ENCODE measurements at regions not wholly inside any gene's neighbourhood (a gene's known extent, or its start where the extent isn't known, plus 50 kb on each side); places are given as distances from the start of the nearest gene placed in this dataset.
"Not testable (repeated sequence)": the region's sequence is repeated elsewhere in the genome, so short reads cannot be mapped to it uniquely, and the experiment has no call there.

DNA sequence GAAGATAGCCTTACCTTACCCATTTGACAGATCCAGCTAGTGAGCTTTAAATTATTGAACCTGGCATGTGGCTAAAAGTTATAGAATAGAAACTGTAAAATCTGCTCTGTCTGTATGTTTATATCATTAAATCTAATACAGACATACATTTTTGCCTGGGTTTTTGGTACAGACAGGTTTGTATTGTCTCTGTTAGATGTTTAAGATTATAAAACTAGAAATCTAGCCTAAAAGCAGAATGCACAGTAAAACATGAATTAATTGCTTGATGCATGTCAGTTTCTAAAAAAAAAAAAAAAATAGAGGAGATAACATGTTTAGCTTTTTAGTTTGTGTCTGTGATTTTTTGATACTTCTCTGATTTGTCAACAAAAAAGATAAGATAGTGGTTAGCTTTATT lies 477.6 kb upstream of the LRRC7 start:
- no peak for DNase-seq

DNA sequence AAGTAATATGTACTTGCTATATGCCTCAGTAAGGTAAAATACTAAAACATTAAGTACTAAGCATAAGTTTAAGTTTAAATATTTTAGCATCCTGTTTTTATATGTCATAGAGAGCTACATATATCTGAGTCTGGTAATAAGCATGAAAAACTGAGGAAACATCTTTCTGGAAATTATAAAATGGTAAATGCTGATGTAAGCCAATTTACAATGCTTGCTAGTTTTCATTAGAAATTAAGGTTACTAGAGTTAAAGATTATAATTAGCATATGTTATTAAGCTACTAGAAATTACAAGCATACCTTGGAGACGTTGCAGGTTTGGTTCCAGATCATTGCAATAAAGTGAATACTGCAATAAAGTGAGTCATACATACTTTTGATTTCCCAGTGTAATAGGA lies 477.0 kb upstream of the LRRC7 start:
- no peak for DNase-seq

DNA sequence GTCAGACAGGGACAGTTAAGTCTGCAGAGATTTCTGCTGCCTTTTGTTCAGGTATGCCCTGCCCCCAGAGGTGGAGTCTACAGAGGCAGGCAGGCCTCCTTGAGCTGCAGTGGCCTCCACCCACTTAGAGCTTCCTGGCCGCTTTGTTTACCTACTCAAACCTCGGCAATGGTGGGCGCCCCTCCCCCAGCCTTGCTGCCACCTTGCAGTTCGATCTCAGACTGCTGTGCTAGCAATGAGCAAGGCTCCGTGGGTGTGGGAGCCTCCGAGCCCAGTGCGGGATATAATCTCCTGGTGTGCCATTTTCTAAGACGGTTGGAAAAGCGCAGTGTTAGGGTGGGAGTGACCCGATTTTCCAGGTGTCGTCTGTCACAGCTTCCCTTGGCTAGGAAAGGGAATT lies 465.7 kb upstream of the LRRC7 start:
- not testable (repeated sequence) for DNase-seq

DNA sequence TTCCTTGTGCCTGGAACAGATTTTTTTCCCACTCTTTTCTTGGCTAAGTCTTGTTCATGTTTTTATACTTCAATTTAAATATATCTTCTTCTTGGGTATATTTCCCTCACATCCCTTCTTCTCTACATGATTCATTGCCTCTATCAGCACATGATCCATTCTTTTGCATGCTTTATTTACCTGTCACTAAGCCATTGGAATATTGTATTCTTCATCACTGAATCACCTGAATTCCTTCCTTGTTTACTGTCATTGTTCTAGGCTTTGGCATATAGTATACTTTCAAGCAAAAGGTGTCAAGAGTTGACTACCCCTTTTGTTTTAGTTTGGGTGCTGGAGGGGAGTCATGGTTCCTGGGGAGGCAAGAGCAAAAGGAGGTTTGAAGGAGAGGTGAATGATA lies 464.5 kb upstream of the LRRC7 start:
- DNase-seq, result no peak

DNA sequence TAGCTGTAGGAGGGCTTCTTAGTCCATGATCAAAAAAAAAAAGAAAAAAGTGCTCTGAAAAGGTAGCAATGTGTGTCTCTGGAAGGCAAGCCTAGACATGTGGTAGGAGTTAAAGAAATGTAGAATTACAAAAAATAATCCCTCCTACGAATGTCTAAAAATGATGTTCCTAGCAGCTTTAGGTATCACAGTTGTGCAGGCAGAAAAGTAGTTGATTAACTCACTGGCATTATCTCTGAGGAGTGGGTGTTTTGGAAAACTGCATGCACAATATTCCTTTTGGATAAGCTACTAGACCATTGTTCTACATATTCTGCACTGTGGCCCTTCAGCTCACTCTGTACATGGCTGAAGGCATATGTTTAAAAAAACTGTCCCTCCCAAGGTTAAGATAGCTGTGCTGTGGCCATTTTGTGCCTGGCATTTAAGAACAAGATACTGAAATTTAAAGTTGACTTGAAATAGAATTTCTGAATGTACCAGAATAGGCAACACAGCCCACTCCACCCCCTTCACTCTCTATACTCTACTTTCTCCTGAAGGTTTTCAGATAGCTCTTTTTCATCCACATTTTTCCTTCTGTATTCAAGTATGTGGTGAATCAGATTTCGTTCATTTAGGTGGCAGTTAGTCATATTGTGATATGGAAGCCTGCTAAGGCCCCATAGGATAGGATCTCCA lies 463.9 kb upstream of the LRRC7 start:
- no peak for DNase-seq

DNA sequence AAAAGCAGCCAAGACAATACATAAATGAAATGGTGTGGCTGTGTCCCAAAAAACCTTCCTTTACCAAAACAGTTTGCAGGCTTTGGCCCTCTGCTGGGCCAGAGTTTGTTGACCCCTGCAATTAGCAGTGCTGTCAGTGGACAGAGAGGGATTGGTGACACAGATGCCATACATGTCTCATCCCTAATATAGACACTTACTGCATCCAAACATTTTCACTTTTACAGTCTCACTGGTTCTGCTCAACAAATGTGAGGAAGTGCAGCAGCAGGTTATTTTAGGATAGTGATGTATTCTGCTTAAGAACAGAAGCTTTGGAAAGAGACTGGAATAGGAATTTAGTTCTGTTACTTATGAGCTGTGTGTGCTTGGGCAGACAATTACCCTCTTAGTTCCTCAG lies 462.8 kb upstream of the LRRC7 start:
- no peak for DNase-seq

DNA sequence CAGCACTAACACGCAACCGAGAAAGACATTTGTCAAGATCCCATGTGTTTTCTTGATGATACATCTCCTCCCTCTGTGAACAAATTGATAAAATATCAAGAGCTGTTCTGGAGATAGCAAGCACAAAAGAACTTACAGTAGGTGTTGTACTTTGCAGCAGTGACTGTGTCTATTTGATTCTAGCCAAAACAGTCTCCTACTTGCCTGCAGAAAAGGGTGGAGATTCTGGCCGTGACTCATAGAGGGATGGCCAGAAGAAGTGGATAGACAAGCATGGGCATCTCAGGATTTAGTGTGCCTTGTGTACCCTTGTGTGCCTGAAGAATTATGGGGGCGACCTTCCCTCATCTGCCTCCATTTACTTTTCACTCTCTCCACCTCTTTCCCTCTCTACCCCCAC lies 458.4 kb upstream of the LRRC7 start:
- DNase-seq, result no peak

DNA sequence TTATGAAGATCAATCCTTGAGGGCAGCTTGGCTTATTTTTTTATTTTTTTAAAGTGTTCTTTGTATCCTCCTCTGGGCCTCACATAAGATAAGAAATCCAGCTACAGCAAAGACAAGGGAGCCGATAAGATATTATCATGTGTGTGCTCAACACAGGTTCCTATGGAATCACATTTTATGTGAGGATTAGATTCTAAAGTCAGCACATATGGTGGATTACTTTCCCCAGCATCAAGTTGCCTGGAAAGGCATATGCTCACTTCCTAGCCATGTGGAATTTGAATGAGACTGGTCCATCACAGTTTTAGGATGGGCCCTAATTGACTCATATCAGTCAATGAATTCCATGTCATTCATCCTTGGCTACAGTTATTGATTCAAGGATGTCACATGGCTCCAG lies 456.9 kb upstream of the LRRC7 start:
- peak; percentile 59 for DNase-seq

DNA sequence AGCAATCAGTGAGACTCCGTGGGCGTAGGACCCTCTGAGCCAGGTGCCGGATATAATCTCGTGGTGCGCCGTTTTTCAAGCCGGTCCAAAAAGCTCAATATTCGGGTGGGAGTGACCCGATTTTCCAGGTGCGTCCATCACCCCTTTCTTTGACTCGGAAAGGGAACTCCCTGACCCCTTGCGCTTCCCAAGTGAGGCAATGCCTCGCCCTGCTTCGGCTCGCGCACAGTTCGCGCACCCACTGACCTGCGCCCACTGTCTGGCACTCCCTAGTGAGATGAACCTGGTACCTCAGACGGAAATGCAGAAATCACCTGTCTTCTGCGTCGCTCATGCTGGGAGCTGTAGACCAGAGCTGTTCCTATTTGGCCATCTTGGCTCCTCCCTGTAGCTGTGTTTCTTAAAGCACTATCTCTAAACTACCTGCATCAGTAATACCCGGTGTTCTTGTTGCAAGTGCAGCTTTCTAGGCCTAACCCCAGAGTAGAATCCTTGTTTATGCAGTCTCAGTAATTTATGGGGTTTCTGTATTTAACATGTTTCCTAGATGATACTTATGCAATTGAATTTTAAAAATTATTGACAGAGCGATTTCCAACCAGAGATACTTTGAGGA lies 447.5 kb upstream of the LRRC7 start:
- not testable (repeated sequence) for DNase-seq

DNA sequence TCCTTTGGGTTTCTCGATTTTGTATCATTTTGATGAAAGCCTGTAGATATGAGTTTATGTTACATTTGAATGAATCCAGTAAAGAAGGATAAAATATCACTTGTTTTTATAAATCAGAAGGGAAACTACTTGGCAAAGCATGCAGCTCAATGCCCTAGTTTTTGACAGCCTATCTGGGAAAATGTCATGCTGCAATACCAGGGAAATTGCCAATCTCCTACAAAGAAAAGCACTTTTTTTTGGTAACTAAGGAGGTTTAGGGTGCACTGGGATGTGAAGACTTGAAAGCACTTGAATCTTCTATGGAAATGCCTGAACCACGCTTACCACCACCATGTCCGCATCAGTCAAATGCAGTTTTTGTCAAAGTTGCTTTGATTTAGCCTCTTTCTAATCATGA lies 446.9 kb upstream of the LRRC7 start:
- DNase-seq, result no peak

DNA sequence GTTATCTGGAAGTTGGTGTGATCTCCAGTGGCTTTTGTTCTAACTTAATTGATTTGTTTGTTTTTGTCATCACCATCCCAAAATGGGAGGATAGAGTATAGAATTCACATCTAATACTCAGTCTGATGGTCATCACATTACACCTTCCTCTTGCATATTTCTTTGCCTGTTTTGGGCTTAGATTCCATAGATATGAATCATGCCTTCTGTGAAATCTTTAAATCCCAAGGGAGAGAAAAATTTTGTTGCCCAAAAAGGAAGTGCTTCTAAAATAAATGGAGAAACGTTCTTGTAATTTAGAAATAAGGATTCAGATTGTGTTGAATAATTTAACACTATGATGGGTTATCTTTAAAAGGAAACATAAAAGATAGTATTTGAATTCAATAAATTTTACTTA lies 446.0 kb upstream of the LRRC7 start:
- DNase-seq, result no peak

DNA sequence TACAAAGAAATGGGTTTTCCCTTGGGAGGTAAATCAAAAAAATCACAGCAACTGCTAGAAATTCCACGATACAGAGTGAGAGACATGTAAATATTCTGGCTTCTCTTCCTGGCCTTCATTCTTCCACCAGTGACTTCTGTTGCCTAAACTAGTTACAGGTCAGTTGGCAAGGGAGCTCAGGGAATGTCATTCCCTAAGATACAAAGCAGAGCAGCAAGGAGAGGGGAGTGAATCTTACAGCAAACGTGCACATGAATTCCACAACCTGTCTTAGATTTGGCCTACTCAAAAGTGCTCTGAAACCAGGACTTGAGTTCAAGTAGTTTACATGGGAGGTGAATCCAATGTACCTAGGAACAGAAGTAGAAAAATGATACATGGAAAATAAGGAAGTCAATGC lies 445.3 kb upstream of the LRRC7 start:
- no peak for DNase-seq

DNA sequence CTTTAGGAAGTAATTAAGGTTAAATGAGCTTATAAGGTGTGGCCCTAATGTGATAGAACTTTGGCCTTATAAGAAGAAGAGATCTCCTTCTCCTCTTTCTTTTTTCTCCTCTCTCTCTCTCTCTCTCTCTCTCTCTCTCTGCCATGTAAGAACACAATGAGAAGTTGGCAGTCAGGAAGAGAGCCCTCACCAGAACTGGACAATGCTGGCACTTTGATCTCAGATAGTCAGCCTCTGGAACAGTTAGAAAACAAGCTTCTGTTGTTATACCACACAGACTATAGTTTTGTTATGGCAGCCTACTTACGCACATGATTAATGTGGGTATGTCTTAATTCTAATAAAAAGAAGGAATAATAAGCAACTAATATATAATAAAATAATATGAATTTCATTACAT lies 444.2 kb upstream of the LRRC7 start:
- no peak for DNase-seq

DNA sequence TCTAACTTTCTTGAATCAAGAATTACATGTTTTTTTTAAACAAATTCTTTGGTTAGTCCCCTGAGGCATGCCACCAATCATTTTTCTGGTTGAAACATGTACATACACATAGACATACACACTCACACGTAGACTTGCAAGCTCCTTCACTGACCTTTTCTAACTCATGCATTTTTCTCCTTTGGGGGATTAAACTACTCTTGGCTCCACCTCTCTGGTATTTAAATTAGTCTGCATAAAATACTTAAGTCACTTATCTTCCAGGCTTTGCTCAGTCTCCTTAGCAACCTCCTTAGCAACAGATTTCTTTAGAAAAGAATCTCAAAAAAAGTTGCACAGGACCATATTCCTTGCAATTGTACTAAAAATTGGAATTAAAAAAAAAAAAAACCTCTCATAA lies 440.9 kb upstream of the LRRC7 start:
- DNase-seq, result no peak

DNA sequence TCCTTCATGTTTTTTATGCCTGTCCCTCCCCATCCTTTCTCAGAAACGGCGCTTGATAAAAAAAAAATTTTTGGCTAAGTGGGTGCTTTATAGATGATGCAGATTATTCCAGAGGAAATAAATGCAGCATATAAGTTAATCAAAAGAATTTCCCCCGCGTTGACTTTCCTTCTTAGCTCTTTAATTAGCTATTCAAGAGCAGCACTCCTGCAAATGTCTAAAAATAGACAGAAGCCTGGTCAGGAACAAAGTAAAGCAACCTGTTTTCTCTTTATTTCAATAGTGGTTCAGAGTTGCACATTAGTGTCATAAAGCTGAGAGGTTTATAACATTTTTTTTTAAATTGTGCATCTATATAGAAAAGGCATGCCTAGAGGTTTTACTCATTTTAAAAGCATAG lies 439.5 kb upstream of the LRRC7 start:
- DNase-seq, result no peak

DNA sequence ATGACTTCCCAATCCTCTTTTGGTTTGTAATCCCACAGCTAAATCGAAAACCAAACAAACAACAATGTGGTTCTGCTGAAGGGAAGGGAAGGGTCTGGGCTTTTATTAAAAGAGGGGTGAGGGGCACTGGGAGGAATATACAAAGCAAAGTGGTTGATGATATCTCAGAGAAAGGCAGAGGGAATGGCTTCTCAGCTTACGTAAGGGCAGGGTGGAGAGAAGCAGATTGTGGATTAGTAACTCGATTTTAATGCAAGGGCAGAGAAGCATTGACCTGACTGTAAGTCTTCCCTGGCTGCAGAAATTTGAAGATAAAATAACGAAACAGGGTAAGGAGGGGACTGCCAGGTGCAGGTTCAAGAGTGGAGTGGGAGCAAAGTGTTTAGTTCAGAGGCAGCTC lies 438.2 kb upstream of the LRRC7 start:
- peak; percentile 96 for DNase-seq

DNA sequence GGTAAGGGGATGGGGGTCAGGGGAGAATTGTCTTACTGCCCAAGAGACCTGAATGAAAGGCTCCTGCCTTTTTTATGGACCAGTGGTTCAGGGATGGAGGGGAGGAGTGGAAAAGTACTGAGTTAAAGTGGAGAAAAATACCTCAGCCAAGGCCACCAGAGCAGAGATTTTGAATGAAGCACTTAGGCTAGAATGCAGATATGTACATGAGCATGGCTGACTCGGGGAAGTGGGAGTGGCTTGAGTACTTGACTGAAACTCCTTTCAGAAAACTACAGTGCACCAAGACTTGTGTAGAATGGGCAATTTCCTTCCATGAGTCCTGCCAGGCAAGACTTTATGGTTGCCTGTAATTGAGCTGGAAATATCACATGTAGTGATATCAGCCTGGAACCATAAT lies 429.6 kb upstream of the LRRC7 start:
- DNase-seq, result no peak

DNA sequence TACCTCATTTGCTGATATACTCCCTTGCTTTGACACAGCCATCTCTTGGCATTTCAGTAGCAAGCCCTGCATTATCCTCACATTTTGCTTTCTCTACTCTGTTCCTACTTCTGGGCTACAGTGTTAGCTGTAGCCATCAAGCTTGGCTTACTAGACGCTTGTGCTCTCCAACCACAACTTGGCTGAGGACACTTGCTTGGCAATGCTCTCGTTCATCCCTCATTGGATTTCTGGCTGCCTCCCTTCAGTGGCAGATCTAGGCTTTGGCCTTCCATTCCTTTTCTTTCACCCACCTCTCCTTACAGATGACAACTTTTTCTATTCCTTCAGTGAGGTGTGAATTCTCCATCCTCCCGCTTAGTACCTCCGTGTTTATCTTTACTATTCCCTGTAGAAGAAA lies 428.7 kb upstream of the LRRC7 start:
- no peak for DNase-seq

DNA sequence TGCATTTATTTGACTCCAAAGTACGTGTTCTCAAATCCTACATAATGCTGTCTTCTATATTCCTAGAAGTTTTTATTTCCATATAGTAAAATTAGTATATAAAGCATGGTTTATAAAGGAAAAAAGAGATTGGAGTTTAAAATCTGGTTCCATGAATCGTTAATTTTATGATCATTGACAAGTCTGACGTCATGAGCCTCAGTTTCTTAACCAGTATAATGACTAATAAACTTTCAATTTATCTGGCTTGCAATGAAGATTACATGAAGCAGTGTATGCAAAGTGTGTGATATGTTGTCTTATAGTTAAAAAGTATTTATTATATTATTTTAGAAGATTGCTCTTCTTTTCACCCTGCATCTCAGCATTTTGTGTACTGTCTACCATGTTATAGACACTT lies 421.4 kb upstream of the LRRC7 start:
- DNase-seq, result no peak

DNA sequence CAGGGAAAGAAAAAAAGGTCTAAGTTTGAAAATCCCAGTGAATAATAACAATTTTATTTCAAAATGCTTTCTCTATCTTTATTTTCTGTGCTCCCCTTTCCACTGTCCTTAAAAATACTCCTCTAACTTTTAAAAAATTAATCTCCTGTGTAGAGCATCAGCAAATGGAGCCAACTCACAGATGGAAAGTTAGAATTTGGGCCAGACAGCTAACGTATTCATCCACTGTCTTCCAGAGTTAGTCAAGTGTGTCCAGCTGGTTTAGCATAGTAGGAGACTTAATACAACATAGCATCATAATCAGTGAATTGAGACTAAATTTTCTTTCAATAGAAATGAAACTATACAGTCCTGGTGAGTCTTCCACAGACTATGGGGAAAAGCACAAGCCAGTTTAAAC lies 419.0 kb upstream of the LRRC7 start:
- DNase-seq, result no peak

DNA sequence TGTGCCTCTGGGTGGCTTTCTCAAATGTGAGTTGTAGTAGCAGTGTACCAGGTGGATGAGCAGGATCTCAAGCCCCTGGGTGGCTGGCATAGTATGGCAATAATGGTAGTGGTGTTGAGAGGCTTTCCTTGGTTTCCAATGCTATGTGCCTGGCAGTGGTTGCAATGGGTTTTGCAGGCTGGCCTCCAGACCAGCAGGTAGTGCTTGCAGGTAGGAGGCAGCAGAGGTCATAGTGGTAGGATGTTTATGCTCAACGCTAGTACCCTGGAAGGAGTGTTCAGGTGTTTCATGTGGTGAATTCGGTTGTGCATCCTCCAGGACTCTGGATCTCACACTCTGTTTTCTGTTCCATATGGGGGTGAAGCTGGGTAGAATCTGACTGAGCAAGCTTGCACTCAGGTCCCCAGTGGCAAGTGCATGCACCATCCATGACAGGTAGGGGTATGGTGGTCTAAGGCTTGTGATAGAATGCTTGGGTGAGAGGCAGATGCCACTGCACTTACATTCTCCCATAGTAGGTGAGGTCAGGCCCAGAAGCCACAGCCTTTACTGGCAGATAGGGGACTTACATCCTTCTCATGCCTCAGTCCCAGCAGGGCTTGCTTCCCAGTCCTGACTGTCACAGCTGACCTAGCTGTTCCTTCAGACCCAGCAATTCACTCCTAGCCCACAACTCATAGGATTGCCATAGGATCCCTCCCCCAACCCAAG lies 410.5 kb upstream of the LRRC7 start:
- DNase-seq, result no peak

DNA sequence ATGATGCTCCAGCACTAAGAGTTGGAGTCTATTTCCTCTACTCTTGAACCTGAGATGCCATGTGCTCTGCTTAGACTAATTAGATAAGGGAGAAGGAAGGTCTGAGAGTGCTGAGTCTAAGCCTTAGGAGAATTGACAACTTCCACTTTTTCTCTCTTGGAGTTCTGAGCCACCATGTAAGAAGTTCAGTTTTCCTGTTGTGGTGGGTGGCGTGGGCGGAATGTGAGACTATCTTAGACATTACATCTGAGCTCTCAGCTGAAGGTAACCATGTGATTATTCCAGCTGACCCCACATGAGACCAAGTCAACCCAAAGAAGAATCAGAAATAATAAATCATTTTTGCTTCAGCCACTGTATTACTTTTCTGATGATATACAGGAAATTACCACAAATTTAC lies 404.5 kb upstream of the LRRC7 start:
- DNase-seq, result no peak

DNA sequence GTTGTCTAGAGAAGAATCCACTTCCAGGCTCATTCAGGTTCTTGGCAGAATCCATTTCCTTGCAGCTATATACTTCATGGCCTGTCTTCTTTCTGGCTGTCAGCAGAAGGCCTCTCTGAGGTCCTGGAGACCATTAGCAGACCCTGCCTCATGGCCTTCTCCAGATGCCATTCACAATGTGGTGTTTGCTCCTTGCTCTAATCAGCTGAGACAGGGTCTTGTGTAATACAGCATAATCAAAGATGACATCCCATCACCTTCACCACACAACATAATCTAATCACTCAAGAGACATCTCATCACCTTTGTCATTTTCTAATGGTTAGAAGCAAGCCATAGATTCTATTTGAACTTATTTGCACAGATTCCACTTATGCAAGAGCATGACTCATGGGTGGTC lies 403.9 kb upstream of the LRRC7 start:
- DNase-seq, result no peak

DNA sequence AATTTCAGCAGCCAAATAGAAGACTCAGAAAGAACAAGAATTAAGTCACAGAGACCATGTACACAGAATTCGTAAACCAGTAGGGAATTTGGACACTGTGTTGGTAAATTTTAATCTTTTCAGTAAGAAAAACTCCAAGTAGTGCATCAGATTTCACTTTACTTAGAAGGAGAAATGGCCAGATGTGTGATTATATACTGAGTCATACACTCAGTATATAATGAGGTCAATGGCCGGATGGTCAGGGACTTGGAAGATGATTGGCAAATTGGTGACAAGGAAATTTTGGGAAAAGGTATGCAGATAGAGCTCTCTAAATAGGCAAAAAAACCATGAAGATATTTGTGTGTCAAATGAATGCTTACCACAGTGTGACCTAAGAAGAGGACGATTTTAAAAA lies 399.8 kb upstream of the LRRC7 start:
- DNase-seq, result no peak

DNA sequence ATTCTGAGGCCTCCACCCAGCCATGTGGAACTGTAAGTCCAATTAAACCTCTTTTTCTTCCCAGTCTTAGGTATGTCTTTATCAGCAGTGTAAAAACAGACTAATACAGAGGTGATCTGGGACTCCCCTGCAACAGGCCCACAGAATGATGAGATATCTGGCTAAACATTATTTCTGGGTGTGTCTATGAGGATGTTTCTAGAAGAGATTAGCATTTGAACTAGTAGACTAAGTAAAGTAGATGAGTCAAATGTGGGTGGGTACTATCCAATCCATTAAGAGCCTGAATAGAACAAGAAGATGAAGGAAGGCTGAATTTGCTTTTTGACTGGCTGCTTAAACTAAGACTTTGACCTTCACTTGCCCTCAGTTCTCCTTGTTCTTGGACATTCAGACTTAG lies 396.5 kb upstream of the LRRC7 start:
- DNase-seq, result no peak
